ENCODE measurements at regions not wholly inside any gene's neighbourhood (a gene's known extent, or its start where the extent isn't known, plus 50 kb on each side); places are given as distances from the start of the nearest gene placed in this dataset.
"Not testable (repeated sequence)": the region's sequence is repeated elsewhere in the genome, so short reads cannot be mapped to it uniquely, and the experiment has no call there.

DNA sequence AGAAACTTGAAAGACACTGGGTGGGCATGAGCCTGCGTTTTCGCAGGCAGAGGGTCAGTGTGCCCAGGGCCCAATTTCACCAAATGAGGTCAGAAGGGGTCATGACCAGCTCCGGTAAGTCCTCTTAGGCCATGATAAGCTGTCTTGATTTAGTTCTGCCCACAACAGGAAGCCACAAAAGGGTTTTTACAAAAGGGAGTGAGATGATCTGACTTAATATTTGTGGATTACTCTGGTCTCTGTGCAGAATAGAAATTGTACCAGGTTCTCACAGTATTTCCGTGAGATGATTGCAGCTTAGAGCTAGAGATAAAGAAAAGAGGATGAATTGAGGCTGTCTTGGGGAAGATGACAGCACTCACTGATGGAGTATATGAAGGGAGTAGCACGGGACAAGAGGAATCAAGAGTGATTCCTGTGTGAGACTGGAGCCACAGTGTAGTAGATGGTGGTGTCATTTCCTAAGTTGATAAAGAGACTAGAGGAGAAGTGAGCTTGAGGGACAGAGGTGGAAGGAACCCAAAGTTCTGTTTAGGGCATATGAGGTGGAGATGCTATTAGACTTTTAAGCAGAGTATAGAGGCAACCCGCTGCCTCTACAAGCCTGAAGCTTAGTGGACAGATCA is 288.3 kb upstream of the AMIGO2 start:
- DNase-seq = no peak

DNA sequence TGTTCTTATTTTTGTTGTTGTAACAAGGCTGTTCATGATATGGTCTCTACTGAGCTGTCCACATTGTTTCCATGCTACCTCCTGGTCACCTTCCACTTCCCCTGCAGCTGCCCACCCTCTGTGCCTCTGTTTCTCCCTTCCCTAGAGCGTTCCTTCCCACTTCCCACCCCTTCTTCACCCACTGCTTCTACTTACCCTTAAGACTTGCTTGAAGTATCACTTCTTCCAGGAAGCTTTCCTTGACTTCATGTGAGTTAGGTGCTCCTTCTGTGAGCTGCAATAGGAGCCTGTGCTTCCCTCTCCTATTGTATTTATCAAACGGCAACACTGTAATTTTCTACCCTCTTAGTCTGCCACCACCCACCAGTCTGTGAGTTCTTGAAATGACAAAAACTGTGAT is 286.8 kb upstream of the AMIGO2 start:
- no peak for DNase-seq

GRCh38 chr12:47366157-47366556 is 286.4 kb upstream of the AMIGO2 start:
- no peak for DNase-seq

GRCh38 chr12:47365443-47366076 is 285.8 kb upstream of the AMIGO2 start:
- not testable (repeated sequence) for DNase-seq

- no peak for DNase-seq
Measured at GRCh38 chr12:47364261-47364660, 284.5 kb upstream of the AMIGO2 start.

DNA sequence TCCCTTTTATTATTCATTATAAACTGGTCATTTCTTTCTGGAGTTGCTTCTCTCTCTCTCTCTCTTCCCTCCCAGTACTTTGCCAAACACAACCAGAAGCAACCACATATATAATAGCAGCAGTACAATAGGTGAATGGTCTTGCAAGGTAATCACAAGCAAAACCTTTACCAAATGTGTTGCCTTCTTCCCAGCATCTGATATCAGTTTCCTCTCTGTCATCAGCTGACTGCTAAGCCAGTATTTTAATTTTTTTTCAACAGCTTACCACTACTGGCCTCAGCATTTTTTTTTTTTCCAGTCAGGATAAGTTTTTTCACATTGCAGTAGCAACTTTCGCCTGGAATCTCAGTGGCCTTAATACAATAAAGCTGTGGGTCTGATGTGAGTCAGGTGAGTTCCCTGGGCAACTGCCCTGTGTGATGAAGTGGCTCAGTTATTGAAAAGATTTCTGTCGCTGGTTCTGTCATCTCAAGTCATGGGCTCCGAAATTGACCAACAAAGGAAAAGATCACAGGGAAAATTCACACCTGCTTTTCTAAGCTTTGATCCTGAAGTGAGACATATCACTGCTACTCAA is 282.5 kb upstream of the AMIGO2 start:
- no peak for DNase-seq

- no peak for DNase-seq
Measured at GRCh38 chr12:47361389-47362021, 281.7 kb upstream of the AMIGO2 start.

DNA sequence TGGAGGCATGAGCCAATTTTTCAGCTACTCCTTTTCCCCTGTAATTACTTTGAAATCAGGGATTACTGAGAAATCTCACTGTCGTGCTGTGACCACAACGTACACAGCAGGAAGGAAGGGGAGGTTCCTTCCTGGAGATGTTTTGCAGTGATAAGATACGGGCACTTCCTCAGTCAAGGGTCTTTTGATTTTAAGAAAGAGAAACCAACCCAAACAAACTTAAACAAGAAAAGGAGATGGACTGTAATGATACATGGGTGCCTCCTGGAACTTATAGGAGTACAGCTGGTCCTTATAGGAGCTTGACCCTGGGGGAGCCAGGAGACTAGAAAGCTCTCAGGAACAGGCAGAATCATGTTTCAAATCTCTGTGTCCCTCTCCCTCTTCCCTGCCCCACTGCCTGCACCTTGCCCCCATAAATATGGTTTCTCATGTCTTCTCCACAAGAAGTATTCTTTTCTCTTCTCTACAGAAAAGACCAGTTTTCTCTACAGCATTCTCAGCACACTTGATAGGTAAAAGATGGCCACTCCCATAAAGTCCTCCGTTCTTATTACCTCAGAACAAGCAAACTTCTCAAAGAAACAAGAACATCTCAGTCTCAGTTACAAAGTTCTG is 281.1 kb upstream of the AMIGO2 start:
- DNase-seq = no peak

GRCh38 chr12:47360093-47360480 is 280.3 kb upstream of the AMIGO2 start:
- no peak for DNase-seq

GRCh38 chr12:47359310-47360092 is 279.7 kb upstream of the AMIGO2 start:
- no peak for DNase-seq

DNA sequence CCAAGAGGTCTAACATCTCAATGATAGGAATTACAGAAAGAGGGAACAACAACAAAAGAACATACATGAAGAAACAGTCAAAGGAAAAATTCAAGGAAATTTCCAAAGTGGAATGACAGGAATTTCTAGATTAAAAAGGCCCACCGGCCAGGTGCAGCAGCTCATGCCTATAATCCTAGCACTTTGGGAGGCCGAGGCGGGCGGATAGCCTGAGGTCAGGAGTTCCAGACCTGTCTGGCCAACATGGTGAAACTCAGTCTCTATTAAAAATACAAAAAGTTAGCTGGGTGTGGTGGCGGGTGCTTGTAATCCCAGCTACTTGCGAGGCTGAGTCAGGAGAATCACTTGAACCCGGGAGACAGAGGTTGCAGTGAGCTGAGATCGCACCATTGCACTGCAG is 277.2 kb upstream of the AMIGO2 start:
- not testable (repeated sequence) for DNase-seq

- no peak for DNase-seq
Measured at GRCh38 chr12:47356129-47356700, 276.5 kb upstream of the AMIGO2 start.

DNA sequence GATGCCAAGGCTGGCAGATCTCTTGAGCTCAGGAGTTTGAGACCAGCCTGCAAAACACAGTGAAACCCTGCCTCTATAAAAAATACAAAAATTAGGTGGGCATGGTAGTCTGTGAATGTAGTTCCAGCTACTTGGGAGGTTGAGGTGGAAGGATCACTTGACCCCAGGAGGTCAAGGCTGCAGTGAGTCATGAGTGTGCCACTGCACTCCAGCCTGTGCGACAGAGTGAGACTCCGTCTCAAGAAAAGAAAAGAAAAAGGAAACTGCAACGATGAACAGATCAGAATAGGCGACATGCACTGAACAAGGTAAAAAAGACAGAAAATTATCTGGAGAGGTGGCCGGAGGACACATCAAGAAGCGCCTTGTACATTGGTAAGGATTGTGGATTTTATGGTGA is 273.7 kb upstream of the AMIGO2 start:
- no peak for DNase-seq

DNA sequence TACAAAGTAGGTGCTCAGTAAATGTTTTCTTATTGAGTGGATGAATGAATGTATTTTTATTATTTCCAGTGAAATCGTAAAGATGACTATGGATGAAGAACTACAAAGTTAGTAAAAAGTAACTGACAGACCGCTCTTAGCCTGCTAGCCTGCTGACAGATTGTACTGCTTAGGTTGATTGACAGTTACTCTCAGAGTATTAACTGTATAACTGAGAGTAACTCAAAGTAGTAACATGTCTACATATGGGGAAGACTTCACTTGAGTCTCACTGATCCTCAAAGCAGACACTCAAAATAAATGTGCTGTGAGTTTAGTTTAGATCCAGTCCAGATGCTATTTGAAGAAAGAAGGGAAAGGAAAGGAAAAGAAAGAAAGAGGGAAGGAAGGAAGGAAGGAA is 272.3 kb upstream of the AMIGO2 start:
- DNase-seq = no peak

GRCh38 chr12:47351526-47351925 is 271.8 kb upstream of the AMIGO2 start:
- DNase-seq = no peak

DNA sequence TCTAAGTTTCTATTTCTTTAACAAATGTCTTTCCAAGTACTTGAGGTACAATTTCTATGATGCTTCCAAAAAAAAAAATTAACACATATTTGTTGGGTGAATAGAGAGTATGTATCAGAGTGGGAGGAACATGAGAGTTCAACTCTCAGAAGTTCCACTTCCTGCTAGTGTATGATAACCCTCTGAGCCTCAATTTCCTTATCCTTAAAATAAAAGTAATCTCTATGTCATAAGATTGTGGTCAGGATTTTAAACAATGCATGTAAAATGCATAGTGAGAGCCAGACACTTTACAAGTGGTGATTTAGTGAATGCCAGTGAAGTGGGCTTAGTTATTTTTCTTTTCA is 270.3 kb upstream of the AMIGO2 start:
- DNase-seq = no peak

DNA sequence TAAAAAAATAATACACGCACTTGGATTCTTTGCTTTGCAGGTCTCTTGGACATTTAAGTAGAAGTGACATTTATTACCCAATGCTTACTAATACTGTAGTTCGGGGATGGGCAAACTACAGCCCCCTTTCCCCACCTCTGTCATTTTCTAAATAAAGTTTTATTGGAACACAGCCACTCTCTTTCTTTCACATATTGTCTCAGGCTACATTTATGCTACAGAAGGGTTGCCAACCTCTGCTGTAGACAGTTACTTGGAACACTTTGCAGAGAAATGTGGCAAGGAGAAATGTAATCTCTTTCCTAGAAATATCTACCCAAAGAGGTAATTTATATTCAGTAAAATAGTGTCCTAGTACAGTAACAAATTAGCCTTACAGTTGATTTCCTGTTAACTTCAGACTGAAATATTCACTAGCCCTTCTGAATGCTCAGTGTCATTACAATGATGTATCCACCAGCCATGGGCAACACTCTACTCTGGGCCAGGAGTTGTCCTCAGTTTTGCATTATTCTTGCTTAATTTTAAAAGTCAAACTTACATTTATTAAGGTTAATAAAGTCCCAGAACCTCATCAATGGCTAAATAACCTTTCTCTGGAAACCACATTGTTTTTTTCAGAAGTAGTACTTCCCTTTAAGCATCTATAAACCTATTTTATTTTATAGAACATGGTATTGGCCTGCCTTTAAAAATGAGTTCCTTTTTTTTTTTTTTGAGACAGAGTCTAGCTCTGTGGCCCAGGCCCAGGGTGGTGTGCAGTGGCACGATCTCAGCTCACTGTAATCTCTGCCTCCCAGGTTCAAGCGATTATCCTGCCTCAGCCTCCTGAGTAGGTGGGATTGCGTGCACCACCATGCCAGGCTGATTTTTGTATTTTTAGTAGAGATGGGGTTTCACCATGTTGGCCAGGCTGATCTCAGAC is 269.6 kb upstream of the AMIGO2 start:
- DNase-seq = no peak

GRCh38 chr12:47348206-47348605 is 268.4 kb upstream of the AMIGO2 start:
- DNase-seq = no peak

- peak; percentile 4 for DNase-seq
Measured at GRCh38 chr12:47346251-47347019, 266.7 kb upstream of the AMIGO2 start.

- no peak for DNase-seq
Measured at GRCh38 chr12:47343684-47344567, 264.2 kb upstream of the AMIGO2 start.

Measured in NCI-H146 (cell line).